Tibial nerve (tissue), 4 donors: ENCODE measurements at regions not wholly inside any gene's neighbourhood (a gene's known extent, or its start where the extent isn't known, plus 50 kb on each side); places are given as distances from the start of the nearest gene placed in this dataset.

ENCODE experiments used
- DNase-seq, 2 donors: peaks; one replicate each; pipeline ENCODE4 v3.0.0-alpha.2; 2019; ENCODE audit warnings: low spot score in 2 of 2
- H3K27ac ChIP-seq, 4 donors: fragments of 200-600 bp; sonication (generic) in 3 of 4; one replicate each; pipeline ENCODE4 v1.5.1; 2017 to 2019; ENCODE audit warnings: mild to moderate bottlenecking in 1 of 4
- H3K27me3 ChIP-seq, 2 donors: fragments of 200-600 bp; sonication (generic) in 1 of 2; one replicate each; pipeline versions ENCODE4 v1.5.1 to v1.6.0; 2017 to 2019
- H3K36me3 ChIP-seq, 3 donors: fragments of 200-600 bp; sonication (generic); one replicate each; pipeline ENCODE4 v1.5.1; 2018 to 2019
- H3K4me1 ChIP-seq, 4 donors: fragments of 200-600 bp; sonication (generic) in 3 of 4; one replicate each; pipeline ENCODE4 v1.5.1; 2017 to 2019
- H3K4me3 ChIP-seq, 4 donors: fragments of 200-600 bp; sonication (generic) in 3 of 4; one replicate each; pipeline ENCODE4 v1.5.1; 2017 to 2019; ENCODE audit warnings: mild to moderate bottlenecking in 1 of 4, moderate library complexity in 1 of 4
- H3K9me3 ChIP-seq, 4 donors: fragments of 200-600 bp; sonication (generic) in 3 of 4; one replicate each; pipeline ENCODE4 v1.5.1; 2017 to 2019
- CTCF ChIP-seq, 5 experiments: fragments of 200-600 bp in 3 of 5; fragments of 450-650 bp in 2 of 5; sonication (generic) in 3 of 5; IDR thresholded peaks; one replicate each; pipeline ENCODE4 v1.5.1; 2016 to 2019; ENCODE audit warnings: antibody characterized with exemption in 5 of 5, mild to moderate bottlenecking in 3 of 5, moderate library complexity in 2 of 5
- EP300 ChIP-seq, 2 donors: sonication (generic); formaldehyde crosslinking; IDR thresholded peaks; one replicate each; pipeline ENCODE4 v1.6.1; 2017; ENCODE audit warnings: antibody characterized with exemption in 2 of 2, mild to moderate bottlenecking in 1 of 2
- POLR2A ChIP-seq, 2 donors: fragments of 450-650 bp; IDR thresholded peaks; one replicate each; pipeline ENCODE4 v1.6.1; 2017; ENCODE audit warnings: antibody characterized with exemption in 2 of 2, mild to moderate bottlenecking in 2 of 2, moderate library complexity in 2 of 2
- WGBS, 2 donors: methylation state at CpG; one replicate each; pipeline ENCODE4 v1.1.5; 2018; 5-methylcytosine and 5-hydroxymethylcytosine counted together

- DNase-seq: no peak
- Histone ChIP-seq H3K4me3 (no peak overlapping the region), H3K4me1 (no peaks in the 10 kb centered on the region), H3K36me3 (no peaks in the 10 kb centered on the region), H3K9me3 (no peaks in the 10 kb centered on the region), H3K27ac (no peak overlapping the region), H3K27me3 (no peaks in the 10 kb centered on the region)
- WGBS, 2 donors: 65 to 75% methylated on average over 2 of the region's 2 CpGs
- TF ChIP-seq POLR2A (IDR thresholded peaks at IDR 0.05): no peak
- no peak for TF ChIP-seq EP300 (IDR thresholded peaks at IDR 0.05)
- no peak for TF ChIP-seq CTCF (IDR thresholded peaks at IDR 0.05)
These were observed 612.7 kb downstream of the TLR4 start for GRCh38 chr9:118316831-118317343.

DNA sequence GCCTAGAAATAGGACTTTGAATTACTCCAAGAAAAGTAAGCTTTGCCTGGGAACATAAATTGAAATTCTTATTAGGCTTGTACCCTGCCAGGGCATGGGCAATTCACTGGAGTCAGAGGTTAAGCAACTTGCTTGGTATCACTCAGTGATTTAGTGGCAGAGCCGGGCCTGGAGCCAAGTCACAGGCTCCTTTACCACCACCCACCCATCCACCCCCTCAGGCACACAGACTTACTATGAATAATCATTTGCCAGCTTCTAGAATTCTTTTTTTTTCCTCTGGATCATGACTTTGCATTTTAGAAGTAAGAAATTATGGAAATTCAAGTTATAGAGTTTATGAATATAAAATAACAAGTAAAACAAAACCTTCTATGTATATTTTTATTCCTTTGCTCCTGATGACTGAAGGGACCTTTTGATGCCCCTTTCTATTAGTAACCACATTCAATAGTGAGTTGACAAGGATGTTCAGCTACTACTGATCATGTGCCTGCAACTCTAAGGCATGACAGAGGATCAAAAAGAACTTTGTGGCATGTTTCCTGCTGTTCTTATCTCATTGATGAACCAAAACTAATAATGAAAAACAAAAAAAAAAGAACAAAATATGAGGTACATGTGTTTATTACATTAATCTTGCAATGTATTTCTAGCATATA is 614.7 kb downstream of the TLR4 start:
- no peak overlapping the region for H3K27ac ChIP-seq
- no peaks in the 10 kb centered on the region for H3K9me3 ChIP-seq
- 21 to 27% methylated on average over 1 of the region's 1 CpG for WGBS, 2 donors
- H3K27me3 ChIP-seq: no peaks in the 10 kb centered on the region
- no peak for TF ChIP-seq POLR2A (IDR thresholded peaks at IDR 0.05)
- no peak for TF ChIP-seq CTCF (IDR thresholded peaks at IDR 0.05)
- TF ChIP-seq EP300 (IDR thresholded peaks at IDR 0.05): no peak
- H3K4me1 ChIP-seq: no peaks in the 10 kb centered on the region
- H3K36me3 ChIP-seq: no peaks in the 10 kb centered on the region
- H3K4me3 ChIP-seq: no peak overlapping the region
- DNase-seq: no peak

DNA sequence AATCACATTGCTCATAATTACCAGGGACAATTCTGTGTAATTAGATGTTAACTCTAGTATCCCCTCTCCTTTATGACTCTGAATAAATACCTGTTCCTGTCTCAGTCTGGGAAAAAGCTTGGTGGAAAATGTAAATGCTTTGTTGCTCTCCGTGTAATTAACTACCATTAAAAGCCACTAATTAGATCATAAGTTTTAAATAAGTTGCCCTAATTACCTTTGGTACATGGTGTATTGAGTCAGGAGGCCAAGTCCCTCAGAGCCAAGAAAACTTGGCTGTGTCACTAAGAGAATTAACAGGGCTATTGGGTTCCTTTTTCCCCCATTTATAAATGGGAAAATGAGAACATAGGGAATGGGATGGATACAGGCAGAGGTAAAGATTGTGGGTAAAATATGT is 617.6 kb downstream of the TLR4 start:
- TF ChIP-seq EP300 (IDR thresholded peaks at IDR 0.05): no peak
- TF ChIP-seq CTCF (IDR thresholded peaks at IDR 0.05): no peak
- TF ChIP-seq POLR2A (IDR thresholded peaks at IDR 0.05): no peak
- H3K9me3 ChIP-seq: no peaks in the 10 kb centered on the region
- H3K27me3 ChIP-seq: no peaks in the 10 kb centered on the region
- WGBS, 2 donors: 42 to 51% methylated on average over 1 of the region's 1 CpG
- no peak overlapping the region for H3K27ac ChIP-seq
- DNase-seq: no peak
- H3K4me1 ChIP-seq: no peaks in the 10 kb centered on the region
- no peak overlapping the region for H3K4me3 ChIP-seq
- no peaks in the 10 kb centered on the region for H3K36me3 ChIP-seq

- Histone ChIP-seq H3K4me1 (no peaks in the 10 kb centered on the region), H3K9me3 (no peaks in the 10 kb centered on the region), H3K36me3 (no peaks in the 10 kb centered on the region), H3K4me3 (no peak overlapping the region), H3K27me3 (no peaks in the 10 kb centered on the region), H3K27ac (no peak overlapping the region)
- WGBS, 2 donors: 68 to 86% methylated on average over 2 of the region's 2 CpGs
- DNase-seq: no peak
- no peak for TF ChIP-seq EP300 (IDR thresholded peaks at IDR 0.05)
- TF ChIP-seq POLR2A (IDR thresholded peaks at IDR 0.05): no peak
- TF ChIP-seq CTCF (IDR thresholded peaks at IDR 0.05): no peak
These were observed 620.5 kb downstream of the TLR4 start for GRCh38 chr9:118324706-118325105.

- no peak overlapping the region for H3K4me3 ChIP-seq
- no peaks in the 10 kb centered on the region for H3K9me3 ChIP-seq
- 79 to 84% methylated on average over 2 of the region's 2 CpGs for WGBS, 2 donors
- H3K27ac ChIP-seq: no peak overlapping the region
- DNase-seq: no peak
- H3K27me3 ChIP-seq: no peaks in the 10 kb centered on the region
- H3K4me1 ChIP-seq: no peaks in the 10 kb centered on the region
- TF ChIP-seq EP300 (IDR thresholded peaks at IDR 0.05): no peak
- TF ChIP-seq CTCF (IDR thresholded peaks at IDR 0.05): no peak
- no peak for TF ChIP-seq POLR2A (IDR thresholded peaks at IDR 0.05)
- H3K36me3 ChIP-seq: no peaks in the 10 kb centered on the region
These were observed 621.6 kb downstream of the TLR4 start for GRCh38 chr9:118325757-118326156.
